SK-N-SH (cell line): ENCODE measurements at regions not wholly inside any gene's neighbourhood (a gene's known extent, or its start where the extent isn't known, plus 50 kb on each side); places are given as distances from the start of the nearest gene placed in this dataset.

ENCODE experiments used
- CTCF ChIA-PET: fragments of 300-600, 350-600 bp; formaldehyde crosslinking; extraction: SDS; loops from one replicate; lab custom pipeline; 2021; lab: Yijun Ruan, JAX
- POLR2A ChIA-PET: fragments of 350-600 bp; sonication (Branson Sonifier 250); formaldehyde crosslinking; extraction: SDS; loops from one replicate; lab custom pipeline; 2020; ENCODE audit warnings: antibody characterized with exemption, inconsistent platforms; lab: Yijun Ruan, JAX
- DNase-seq: peaks from one replicate; pipeline ENCODE4 v3.0.0; 2012
- H2AFZ ChIP-seq: fragments of 200-600 bp; sonication (generic); 2 replicates; pipeline ENCODE4 v1.8.1; 2016; ENCODE audit warnings: antibody characterized with exemption, mild to moderate bottlenecking, low read depth
- H3F3A ChIP-seq: fragments of 200-600 bp; sonication (generic); replicated peaks from 2 replicates; pipeline ENCODE3; 2016; ENCODE audit warnings: antibody characterized with exemption, mild to moderate bottlenecking; ENCODE audit not compliant: insufficient read depth
- H3K27ac ChIP-seq, 2 experiments: fragments of 200-500 bp in 1 of 2; fragments of 200-600 bp in 1 of 2; sonication (Bioruptor generic) in 1 of 2; sonication (generic), shearing (Covaris generic) in 1 of 2; 2 replicates each; pipeline versions ENCODE4 v1.5.1 to v1.6.1; 2014 to 2016; ENCODE audit warnings: low read depth in 2 of 2, inconsistent platforms in 1 of 2, low read length in 1 of 2, mild to moderate bottlenecking in 1 of 2, mixed read lengths in 1 of 2
- H3K27me3 ChIP-seq: fragments of 200-600 bp; sonication (generic), shearing (Covaris generic); 2 replicates; pipeline ENCODE4 v1.6.1; 2016; ENCODE audit warnings: mixed run types; ENCODE audit not compliant: insufficient read depth
- H3K36me3 ChIP-seq, 2 experiments: fragments of 200-500 bp in 1 of 2; fragments of 200-600 bp in 1 of 2; sonication (Bioruptor generic) in 1 of 2; sonication (generic) in 1 of 2; replicated peaks in 1 of 2; 2 replicates each; pipeline versions ENCODE3 to v1.5.1; 2014 to 2016; ENCODE audit warnings: low read length in 1 of 2, mild to moderate bottlenecking in 1 of 2; ENCODE audit not compliant: insufficient read depth in 2 of 2, control insufficient read depth in 1 of 2
- H3K4me1 ChIP-seq, 2 experiments: fragments of 200-500 bp in 1 of 2; fragments of 200-600 bp in 1 of 2; sonication (Bioruptor generic) in 1 of 2; sonication (generic), shearing (Covaris generic) in 1 of 2; 2 replicates each; pipeline versions ENCODE4 v1.5.1 to v1.6.1; 2014 to 2016; ENCODE audit warnings: low read depth in 1 of 2, low read length in 1 of 2, mixed run types in 1 of 2; ENCODE audit not compliant: insufficient read depth in 2 of 2, control insufficient read depth in 1 of 2
- H3K4me2 ChIP-seq: fragments of 200-600 bp; sonication (generic), shearing (Covaris generic); 2 replicates; pipeline ENCODE4 v1.6.1; 2017; ENCODE audit warnings: mixed run types
- H3K4me3 ChIP-seq, 2 experiments: fragments of 200-500 bp in 1 of 2; fragments of 200-600 bp in 1 of 2; sonication (Bioruptor generic) in 1 of 2; sonication (generic), shearing (Covaris generic) in 1 of 2; 2 replicates each; pipeline versions ENCODE4 v1.5.1 to v1.8.1; 2014 to 2016; ENCODE audit warnings: low read depth in 2 of 2, inconsistent platforms in 1 of 2, low read length in 1 of 2, mild to moderate bottlenecking in 1 of 2, mixed read lengths in 1 of 2, moderate library complexity in 1 of 2
- H3K79me2 ChIP-seq: fragments of 200-600 bp; sonication (generic); 2 replicates; pipeline ENCODE4 v1.8.1; 2017; ENCODE audit warnings: mild to moderate bottlenecking; ENCODE audit not compliant: insufficient read depth
- H3K9ac ChIP-seq: fragments of 200-600 bp; sonication (generic); 2 replicates; pipeline ENCODE4 v1.6.1; 2017; ENCODE audit warnings: mixed run types
- H3K9me2 ChIP-seq: fragments of 200-600 bp; sonication (generic); 2 replicates; pipeline ENCODE4 v1.6.1; 2017; ENCODE audit warnings: mixed run types
- H3K9me3 ChIP-seq: fragments of 200-600 bp; sonication (generic); 2 replicates; pipeline ENCODE4 v1.6.1; 2017; ENCODE audit warnings: mixed run types, mild to moderate bottlenecking, moderate library complexity
- H4K20me1 ChIP-seq: fragments of 200-600 bp; sonication (generic); 2 replicates; pipeline ENCODE4 v1.6.1; 2017; ENCODE audit warnings: mild to moderate bottlenecking, mixed run types; ENCODE audit not compliant: insufficient read depth
- CHD2 ChIP-seq: fragments of 150-350 bp; IDR thresholded peaks from 2 replicates; pipeline ENCODE4 v1.6.1; 2018; ENCODE audit warnings: low read length; ENCODE audit not compliant: partially characterized antibody
- EP300 ChIP-seq, 2 experiments: IDR thresholded peaks; 2 replicates each; pipeline versions ENCODE4 v1.4.0 to v1.6.1; 2012; ENCODE audit warnings: borderline replicate concordance in 1 of 2, low read depth in 1 of 2, low read length in 1 of 2
- EZH2phosphoT487 ChIP-seq: fragments of 200-600 bp; sonication (generic); IDR thresholded peaks from 2 replicates; pipeline ENCODE4 v1.6.1; 2017; ENCODE audit warnings: low read depth, mixed run types, mild to moderate bottlenecking, antibody characterized with exemption, moderate library complexity, borderline replicate concordance
- FOSL2 ChIP-seq: IDR thresholded peaks from 2 replicates; pipeline ENCODE4 v1.4.0; 2012; ENCODE audit warnings: low read depth, mild to moderate bottlenecking, moderate library complexity, borderline replicate concordance
- FOXJ3 ChIP-seq: sonication (generic); formaldehyde crosslinking; IDR thresholded peaks from 2 replicates; pipeline ENCODE4 v1.5.1; 2020; ENCODE audit warnings: mild to moderate bottlenecking, missing genetic modification reagents
- GATA2 ChIP-seq: sonication (generic); formaldehyde crosslinking; IDR thresholded peaks from 2 replicates; pipeline ENCODE4 v1.5.0; 2020; ENCODE audit warnings: mild to moderate bottlenecking, missing genetic modification reagents
- IRF3 ChIP-seq: fragments of 150-350 bp; IDR thresholded peaks from 2 replicates; pipeline ENCODE4 v1.6.1; 2016; ENCODE audit warnings: mild to moderate bottlenecking, low read depth, low read length
- JUND ChIP-seq: IDR thresholded peaks from 2 replicates; pipeline ENCODE4 v1.4.0; 2012
- MAX ChIP-seq: IDR thresholded peaks from 2 replicates; pipeline ENCODE4 v1.4.0; 2012; ENCODE audit warnings: low read depth
- NFIC ChIP-seq: IDR thresholded peaks from 2 replicates; pipeline ENCODE4 v1.4.0; 2012; ENCODE audit warnings: borderline replicate concordance
- NRF1 ChIP-seq: IDR thresholded peaks from 2 replicates; pipeline ENCODE4 v1.6.1; 2012; ENCODE audit warnings: low read depth, mild to moderate bottlenecking, low read length
- RAD21 ChIP-seq: IDR thresholded peaks from 2 replicates; pipeline ENCODE4 v1.6.1; 2012; ENCODE audit warnings: mild to moderate bottlenecking, low read length
- RCOR1 ChIP-seq: fragments of 150-350 bp; IDR thresholded peaks from 2 replicates; pipeline ENCODE4 v1.6.1; 2017; ENCODE audit warnings: antibody characterized with exemption, low read length
- RXRA ChIP-seq: IDR thresholded peaks from 2 replicates; pipeline ENCODE4 v1.4.0; 2012; ENCODE audit warnings: low read depth, mild to moderate bottlenecking, borderline replicate concordance
- SIN3A ChIP-seq: IDR thresholded peaks from 2 replicates; pipeline ENCODE4 v1.6.1; 2012; ENCODE audit warnings: low read depth, mild to moderate bottlenecking, low read length, moderate library complexity, borderline replicate concordance
- TAF1 ChIP-seq: IDR thresholded peaks from 2 replicates; pipeline ENCODE4 v1.6.1; 2012; ENCODE audit warnings: low read depth, mild to moderate bottlenecking, low read length, moderate library complexity, borderline replicate concordance
- TCF12 ChIP-seq: IDR thresholded peaks from 2 replicates; pipeline ENCODE4 v1.4.0; 2012
- TEAD4 ChIP-seq: IDR thresholded peaks from 2 replicates; pipeline ENCODE4 v1.4.0; 2012; ENCODE audit warnings: mild to moderate bottlenecking, borderline replicate concordance; ENCODE audit not compliant: insufficient read depth
- USF1 ChIP-seq: IDR thresholded peaks from 2 replicates; pipeline ENCODE4 v1.4.0; 2012; ENCODE audit warnings: low read depth, borderline replicate concordance
- USF2 ChIP-seq: fragments of 150-350 bp; IDR thresholded peaks from 2 replicates; pipeline ENCODE4 v1.6.1; 2017; ENCODE audit warnings: antibody characterized with exemption, low read length, low read depth, borderline replicate concordance
- YY1 ChIP-seq: IDR thresholded peaks from 2 replicates; pipeline ENCODE4 v1.4.0; 2012; ENCODE audit warnings: low read depth, mild to moderate bottlenecking
- ZBTB33 ChIP-seq: IDR thresholded peaks from 2 replicates; pipeline ENCODE4 v1.4.0; 2012; ENCODE audit warnings: low read depth, borderline replicate concordance
- WGBS: methylation state at CpG from one replicate; pipeline ENCODE4 v1.1.6; 2017; ENCODE audit warnings: low lambda C conversion rate; 5-methylcytosine and 5-hydroxymethylcytosine counted together

GRCh38 chr10:4306871-4307270 lies 519.1 kb upstream of the AKR1E2 start:
- ChIA-PET CTCF (no interaction called here), POLR2A (no interaction called here)
- Histone ChIP-seq H4K20me1 (no peaks in the 10 kb centered on the region), H3K36me3 (no peaks in the 10 kb centered on the region), H3F3A (no peaks in the 10 kb centered on the region), H3K27me3 (no peaks in the 10 kb centered on the region), H3K4me1 (no peaks in the 10 kb centered on the region), H3K9ac (no peak overlapping the region), H3K27ac (no peak overlapping the region), H3K4me3 (no peak overlapping the region), H2AFZ (no peak overlapping the region), H3K4me2 (no peak overlapping the region), H3K9me2 (no peaks in the 10 kb centered on the region), H3K9me3 (no peaks in the 10 kb centered on the region), H3K79me2 (no peaks in the 10 kb centered on the region)
- no peak for TF ChIP-seq USF1
- TF ChIP-seq EZH2phosphoT487, result no peak
- no peak for TF ChIP-seq TEAD4
- no peak for TF ChIP-seq USF2
- TF ChIP-seq SIN3A, result no peak
- no peak for TF ChIP-seq NFIC
- TF ChIP-seq RAD21, result no peak
- TF ChIP-seq FOSL2, result no peak
- no peak for TF ChIP-seq NRF1
- TF ChIP-seq FOXJ3 (CRISPR knock-in tag), result no peak
- TF ChIP-seq RCOR1, result no peak
- TF ChIP-seq CHD2, result no peak
- TF ChIP-seq TAF1, result no peak
- no peak for TF ChIP-seq MAX
- TF ChIP-seq IRF3, result no peak
- no peak for TF ChIP-seq JUND
- no peak for DNase-seq
- 86% methylated on average over 3 of the region's 3 CpGs for WGBS

- H3K9ac ChIP-seq, result no peak overlapping the region
- H3K9me3 ChIP-seq, result no peaks in the 10 kb centered on the region
- H3K9me2 ChIP-seq, result no peaks in the 10 kb centered on the region
- H3F3A ChIP-seq, result no peaks in the 10 kb centered on the region
- no peak overlapping the region for H2AFZ ChIP-seq
- no peak for DNase-seq
- no peaks in the 10 kb centered on the region for H4K20me1 ChIP-seq
- ChIA-PET POLR2A (no interaction called here), CTCF (interaction anchor here (1.3 kb wide), 1 partner anchor 547 kb away, joined by 3 read pairs; no protein-coding TSS in a partner anchor)
- no peaks in the 10 kb centered on the region for H3K27me3 ChIP-seq
- 83% methylated on average over 5 of the region's 5 CpGs for WGBS
- H3K36me3 ChIP-seq, result no peaks in the 10 kb centered on the region
- H3K4me3 ChIP-seq, result no peak overlapping the region
- H3K4me2 ChIP-seq, result no peak overlapping the region
- H3K27ac ChIP-seq, result no peak overlapping the region
- no peaks in the 10 kb centered on the region for H3K79me2 ChIP-seq
- no peaks in the 10 kb centered on the region for H3K4me1 ChIP-seq
- no peak for TF ChIP-seq FOXJ3 (CRISPR knock-in tag)
- no peak for TF ChIP-seq RXRA
- no peak for TF ChIP-seq ZBTB33
- TF ChIP-seq RCOR1, result no peak
- no peak for TF ChIP-seq NFIC
- TF ChIP-seq GATA2 (CRISPR knock-in tag), result no peak
- TF ChIP-seq EP300 (IDR thresholded peaks at IDR 0.05; ENCODE audit: borderline replicate concordance in 1 of 2, low read depth in 1 of 2, low read length in 1 of 2), result no peak
- TF ChIP-seq JUND, result no peak
- TF ChIP-seq USF1, result no peak
- TF ChIP-seq YY1, result no peak
- TF ChIP-seq TCF12, result no peak
- TF ChIP-seq RAD21, result no peak
These were observed 518.0 kb upstream of the KLF6 start for GRCh38 chr10:4303045-4303444.
